ENCODE measurements at regions not wholly inside any gene's neighbourhood (a gene's known extent, or its start where the extent isn't known, plus 50 kb on each side); places are given as distances from the start of the nearest gene placed in this dataset.

DNA sequence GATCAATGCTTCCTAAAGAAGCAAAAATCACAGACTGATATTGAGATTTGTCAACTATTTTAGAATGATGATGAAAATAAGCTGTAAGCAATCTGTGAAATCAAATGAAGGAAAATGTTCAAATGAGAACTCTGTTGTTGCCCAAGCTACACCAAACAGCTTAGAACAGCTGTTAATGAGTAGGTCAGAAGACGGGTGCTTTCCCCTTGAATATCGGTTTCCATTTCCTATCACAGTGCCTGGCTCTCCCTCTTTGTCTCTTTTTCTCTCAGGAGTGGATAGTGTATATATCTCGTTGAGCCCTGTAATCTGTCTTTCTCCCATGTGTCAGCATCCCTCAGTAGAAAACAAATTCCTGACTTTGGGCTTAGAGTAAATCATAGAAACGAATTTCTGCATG, 1592.9 kb upstream of the TENM3 start:
- DNase-seq (ENCODE audit: low read depth): no peak

DNA sequence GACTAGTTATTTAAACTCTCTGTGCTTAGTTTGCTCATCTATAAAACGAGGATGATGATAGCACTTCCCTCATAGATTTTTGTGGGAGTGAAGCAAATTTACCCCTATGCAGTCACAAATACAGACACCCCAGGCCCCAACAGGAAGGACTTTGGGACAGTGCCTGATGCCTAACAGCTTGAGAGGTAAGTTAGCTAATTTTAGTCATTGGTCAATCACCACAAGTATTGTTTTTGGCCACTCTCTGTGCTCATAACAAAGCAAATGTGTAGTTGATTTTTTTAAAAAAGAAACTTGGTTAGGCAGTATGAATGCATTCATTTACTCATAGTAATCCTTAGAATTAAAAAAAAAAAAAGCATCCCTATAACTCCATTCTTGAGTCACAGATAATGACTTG, 1590.7 kb upstream of the TENM3 start:
- DNase-seq (ENCODE audit: low read depth): no peak

DNA sequence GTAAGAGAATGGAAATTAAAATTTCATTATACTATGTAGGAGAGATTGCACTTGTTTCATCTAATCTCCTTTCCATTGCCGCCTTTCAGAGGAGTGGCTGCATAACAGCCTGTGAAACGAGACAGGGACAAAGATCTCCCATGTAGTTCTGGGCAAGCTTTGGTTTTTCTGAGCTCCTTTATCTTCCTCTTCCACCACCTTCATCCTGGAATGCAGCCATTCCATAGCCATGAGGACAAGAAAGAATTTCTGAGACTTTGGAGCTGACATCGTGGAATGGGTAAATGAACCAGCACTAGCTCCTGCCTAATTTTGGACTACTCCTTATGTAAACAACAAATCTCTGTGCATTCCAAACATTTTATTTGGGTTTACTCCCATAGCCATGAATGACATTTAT, 1587.3 kb upstream of the TENM3 start:
- DNase-seq (ENCODE audit: low read depth): no peak

DNA sequence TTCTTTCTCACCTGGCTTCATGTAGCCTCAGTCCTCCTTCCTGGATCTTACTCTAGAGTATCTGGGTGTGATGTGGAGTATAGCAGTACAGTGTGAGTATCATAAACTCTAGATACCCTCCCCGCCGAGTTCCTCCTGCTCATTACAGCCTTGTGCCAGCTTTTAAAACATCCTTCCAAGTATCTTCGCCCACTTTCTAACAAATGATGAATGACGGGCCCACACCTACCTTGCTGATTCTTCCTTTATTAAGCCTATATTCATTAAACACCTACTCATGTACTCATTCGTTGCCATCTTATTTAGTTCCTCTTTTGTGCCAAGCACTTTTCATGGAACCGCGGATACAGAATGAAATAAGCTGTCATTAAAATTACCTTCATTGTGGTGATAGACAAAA, 1585.3 kb upstream of the TENM3 start:
- DNase-seq (ENCODE audit: low read depth): no peak

DNA sequence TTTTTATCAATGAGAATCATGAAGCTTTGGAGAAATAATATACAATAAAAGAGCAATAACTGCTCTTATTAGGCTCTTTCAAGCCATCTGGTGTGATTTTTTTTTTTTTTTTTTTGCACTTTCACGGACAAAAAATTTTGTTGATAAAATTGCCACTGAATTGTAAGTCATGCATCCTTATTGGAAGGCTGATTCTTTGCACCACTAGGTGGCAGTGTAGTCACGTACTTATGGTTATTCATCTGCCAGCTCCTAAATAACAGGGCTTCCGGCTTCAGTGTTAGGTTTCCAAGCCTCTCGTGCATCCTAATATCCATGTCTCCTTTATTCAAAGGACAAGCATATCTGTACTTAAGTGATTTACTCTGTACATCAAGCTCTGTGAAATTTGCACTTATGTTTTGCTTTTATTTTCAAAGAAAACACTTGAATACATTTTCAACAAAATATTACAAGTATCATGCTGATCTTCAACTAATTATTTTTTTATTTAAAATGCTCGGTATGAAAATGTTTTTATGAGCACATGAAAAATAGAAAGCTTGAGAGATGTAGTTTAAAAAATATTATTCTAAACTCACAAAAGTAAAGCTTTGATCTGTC, 1578.3 kb upstream of the TENM3 start:
- DNase-seq (ENCODE audit: low read depth): no peak

DNA sequence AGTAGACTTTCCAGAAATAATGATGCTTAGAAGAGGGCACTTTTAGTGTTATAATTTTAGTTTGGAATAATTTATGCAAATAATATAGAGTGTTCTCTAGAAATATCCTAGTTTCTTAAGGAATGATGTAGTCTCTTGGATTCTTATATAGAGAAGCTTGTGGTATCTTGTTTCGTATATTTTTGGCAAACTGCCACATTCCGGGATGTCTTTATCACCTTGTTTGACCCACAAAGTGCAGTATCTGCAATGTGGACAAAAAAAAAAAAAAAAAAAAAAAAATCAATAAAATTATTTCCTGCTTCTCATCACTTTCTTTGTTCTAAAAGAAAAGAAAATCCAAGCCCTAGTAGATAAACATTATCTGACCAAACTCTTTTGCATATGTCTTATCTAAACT, 1577.7 kb upstream of the TENM3 start:
- no peak for DNase-seq (ENCODE audit: low read depth)

DNA sequence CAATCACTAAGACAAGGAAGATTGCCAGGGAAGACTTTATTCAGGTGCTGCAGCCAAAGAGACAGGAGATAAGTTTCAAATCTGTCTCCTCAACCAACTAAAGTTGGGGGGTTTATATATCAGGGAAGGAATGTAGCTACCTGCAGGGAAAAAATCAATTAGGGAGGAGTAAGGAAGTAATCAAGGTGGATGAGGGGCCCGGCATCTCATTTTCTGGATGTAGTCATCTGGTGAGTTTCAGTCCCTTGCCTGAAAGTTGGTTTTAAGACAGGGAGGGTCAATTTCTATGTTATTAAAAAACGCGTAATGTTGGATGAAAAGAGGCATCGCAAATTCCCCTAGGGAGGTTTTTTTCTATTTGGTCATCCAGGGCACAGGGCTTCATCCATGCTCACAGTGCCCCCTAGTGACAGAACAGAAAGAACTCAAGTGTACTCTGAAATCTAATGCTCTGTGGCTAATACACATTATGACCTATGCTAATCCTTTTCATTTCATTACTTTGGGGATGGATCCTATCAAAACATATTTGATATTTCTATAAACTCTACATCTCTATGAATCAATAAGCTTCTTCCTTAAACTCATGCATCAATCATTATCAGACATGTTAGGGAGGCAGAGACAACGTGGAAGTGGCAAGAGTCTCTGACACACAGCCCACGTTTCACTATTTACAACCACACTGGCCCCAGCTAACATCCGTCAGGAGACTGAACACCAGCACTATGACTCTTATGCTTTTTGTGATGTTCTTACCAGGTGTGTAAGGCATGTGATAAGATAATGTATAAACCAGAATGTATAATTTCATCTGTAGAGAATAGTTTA, 1577.0 kb upstream of the TENM3 start:
- DNase-seq (ENCODE audit: low read depth): no peak

DNA sequence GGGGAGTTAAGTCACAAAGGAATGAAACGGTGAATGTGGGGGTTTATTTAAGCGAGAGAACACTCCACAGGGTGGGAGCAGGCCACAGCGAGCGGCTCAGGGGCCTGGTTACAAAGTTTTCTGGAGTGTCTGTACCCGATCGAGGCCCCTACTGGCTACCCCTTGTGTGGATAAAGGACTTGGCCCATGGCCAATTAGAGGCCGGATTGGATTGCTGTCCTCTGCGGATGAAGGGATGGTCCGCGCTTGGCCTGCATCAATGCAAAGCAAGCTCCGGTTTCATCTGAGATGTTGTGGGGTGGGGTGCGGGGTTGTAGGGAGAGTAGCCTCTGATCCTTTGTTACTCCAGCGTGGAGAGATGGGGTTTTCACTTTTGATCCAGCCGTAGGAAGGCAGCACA, 1574.5 kb upstream of the TENM3 start:
- no peak for DNase-seq (ENCODE audit: low read depth)

DNA sequence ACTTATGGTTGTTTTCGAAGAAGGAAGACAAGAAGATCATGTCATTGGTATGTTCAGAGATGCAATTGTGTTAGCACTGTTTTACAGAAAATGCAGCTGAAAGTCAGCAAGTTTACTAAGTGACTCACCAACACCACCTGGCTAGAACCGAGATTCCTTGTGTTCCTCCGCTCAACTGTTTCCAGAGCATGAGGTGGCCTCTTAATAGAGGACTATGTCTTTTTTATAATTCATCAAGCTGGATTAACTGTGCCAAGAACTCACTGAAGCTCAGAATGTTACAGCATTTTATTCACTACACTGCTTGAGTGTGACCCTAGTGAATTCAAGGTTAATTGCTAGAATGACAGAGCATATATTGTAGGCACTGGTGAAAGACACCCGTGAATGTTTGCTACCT, 1573.5 kb upstream of the TENM3 start:
- DNase-seq (ENCODE audit: low read depth): no peak

DNA sequence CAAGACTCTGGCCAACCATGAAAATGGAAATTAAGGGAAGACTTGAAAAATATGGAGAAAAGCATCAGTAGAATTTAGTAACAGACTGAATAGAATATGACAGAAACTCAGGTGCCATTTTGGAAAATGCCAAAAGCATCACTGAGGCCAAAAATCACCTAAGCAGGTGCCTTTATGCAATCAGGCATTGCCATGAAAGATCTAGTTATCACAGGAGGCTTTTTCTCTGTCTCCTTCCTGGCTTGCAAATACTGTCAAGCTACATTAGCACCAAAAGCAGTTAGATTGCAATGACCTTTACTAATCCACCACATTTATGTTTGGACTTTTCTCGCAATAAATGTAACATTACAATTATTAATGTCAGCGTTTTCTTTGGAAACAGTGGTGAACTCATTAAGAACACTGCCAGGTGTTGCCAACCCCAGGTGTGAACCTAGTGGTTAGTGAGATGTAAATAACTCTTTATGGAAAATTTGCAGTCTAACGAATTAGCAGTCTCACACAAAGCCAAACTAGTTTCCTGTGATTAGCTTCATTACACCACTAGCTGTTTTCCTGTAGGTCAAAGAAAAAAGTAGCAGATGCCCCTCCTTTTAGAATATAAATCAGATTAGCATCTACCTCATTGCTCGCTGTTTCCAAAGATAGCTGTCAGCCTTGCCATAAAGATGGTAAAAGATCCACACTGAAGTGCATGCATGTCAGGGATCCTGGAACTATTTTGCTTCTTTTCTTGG, 1568.4 kb upstream of the TENM3 start:
- no peak for DNase-seq (ENCODE audit: low read depth)

DNA sequence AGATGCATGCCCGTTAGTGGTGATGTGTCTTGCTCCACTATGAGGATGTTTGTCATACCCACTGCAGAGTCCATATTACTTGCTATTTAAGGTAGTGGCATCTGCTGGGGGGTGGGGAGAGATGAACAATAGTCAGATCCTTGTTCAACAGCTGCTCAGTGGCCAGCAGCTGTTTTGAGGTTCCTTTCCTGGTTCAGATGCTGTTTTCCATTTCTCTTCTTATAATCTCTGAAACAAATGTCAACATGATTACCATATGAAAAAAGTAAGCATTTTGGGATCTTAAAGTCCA, 1567.9 kb upstream of the TENM3 start:
- DNase-seq (ENCODE audit: low read depth): no peak

DNA sequence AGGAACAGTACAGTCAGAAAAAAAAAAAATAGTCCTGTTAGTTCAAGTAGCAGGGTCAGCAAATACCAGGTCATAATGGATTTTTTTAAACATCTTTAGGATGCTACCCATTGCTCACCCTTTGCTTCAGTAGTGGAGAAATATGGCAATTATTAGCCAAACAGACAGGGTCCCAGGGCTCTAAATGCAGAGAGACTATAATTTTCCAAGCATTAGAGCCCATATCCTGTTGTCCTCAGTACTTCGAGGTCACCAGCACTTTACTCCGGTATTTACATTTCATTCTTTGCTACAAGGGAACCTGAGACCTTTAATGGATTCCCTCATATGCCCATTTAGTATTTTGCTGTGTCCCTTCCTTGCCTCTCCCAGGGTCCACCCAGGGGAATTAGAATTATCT, 1562.9 kb upstream of the TENM3 start:
- DNase-seq (ENCODE audit: low read depth): no peak

DNA sequence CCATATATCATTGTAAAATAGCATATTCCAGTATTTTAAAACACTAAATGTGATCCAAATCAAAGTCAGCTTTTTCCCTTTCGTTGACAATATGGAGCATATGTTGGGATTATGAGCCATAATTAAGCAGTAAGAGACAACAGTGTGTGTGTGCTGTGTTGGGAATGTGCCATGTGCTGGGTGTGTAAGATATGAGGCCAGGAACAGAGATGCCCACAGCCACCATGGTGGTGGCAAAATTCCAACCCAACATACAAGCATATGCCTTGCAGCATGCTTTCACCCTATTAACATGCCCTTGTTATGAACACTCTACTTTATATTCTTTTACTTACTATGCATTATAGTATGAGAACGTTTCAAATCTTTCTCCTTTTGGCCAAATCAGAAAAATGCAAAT, 1560.4 kb upstream of the TENM3 start:
- no peak for DNase-seq (ENCODE audit: low read depth)

DNA sequence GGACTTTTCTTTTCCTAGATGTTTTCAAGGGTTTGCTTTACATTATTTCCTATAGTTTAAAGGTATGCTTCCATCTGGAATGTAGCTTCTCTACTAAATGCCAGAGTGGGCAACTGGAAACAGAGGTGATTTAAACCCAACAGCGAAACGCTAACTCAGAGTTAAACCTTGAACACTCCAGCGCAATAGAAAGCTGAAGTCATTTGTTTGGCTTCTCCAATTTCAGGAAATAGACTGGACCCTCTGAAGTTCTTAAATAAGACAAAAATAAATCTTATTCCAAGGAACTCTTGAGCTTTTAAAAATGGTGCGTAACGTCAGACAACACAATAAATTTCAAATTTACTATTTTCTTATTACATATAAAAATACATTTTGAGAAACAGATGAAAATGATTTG, 1560.0 kb upstream of the TENM3 start:
- DNase-seq (ENCODE audit: low read depth): no peak

DNA sequence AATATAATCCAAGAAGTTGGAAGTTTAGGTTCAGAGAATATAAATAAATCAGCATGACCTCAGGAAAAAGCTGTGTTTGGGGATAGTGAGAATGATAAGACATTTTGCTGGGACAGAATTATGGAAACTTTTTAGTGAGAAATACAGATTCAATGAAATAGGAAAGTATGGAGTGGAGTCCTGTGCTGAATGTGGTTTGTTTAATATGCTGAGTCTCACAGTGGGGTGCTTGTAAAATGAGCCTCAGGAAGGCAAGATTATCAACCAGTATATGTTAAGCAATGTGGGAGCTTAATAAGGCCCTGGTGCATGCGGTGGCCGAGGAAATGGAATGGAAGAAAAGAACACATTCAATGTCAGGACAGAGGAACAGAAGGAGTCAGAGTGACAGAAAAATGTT, 1554.7 kb upstream of the TENM3 start:
- DNase-seq (ENCODE audit: low read depth): no peak

DNA sequence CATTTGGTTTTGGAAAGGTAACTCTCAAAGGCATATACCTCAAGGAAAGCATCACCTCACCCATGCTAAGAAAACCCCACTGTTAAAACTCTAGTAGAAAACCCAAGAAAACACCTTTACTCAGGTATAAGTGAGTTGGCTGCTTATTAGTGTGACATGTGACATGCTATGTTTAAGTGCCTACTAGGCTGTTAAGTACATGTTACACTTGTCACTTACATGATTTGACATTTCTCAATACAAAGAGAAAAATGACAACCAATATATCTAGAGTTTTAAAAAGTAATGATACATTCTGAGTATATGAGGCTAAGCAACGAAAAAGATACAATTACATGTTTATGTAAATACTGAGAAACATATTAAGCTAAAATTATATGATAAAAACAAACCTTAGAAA, 1548.3 kb upstream of the TENM3 start:
- DNase-seq (ENCODE audit: low read depth): no peak

DNA sequence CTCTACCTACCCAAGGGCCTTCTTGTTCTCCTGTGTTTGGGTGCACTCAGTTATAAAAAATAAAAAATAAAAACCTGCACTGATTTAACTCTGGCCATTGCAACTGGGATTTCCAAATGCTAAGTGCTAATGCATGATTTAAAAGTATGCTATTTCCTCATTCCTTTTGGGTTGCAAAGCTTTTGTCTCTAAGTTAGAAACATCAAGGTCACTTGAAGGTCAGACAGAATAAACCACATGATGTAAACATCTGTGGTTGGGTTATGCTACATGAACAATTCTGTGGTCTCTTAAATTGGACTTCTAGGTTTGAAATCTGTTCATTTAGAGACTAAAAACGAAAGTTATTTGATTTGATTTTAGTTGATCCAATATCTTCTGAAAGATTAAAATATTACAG, 1547.4 kb upstream of the TENM3 start:
- DNase-seq (ENCODE audit: low read depth): no peak

DNA sequence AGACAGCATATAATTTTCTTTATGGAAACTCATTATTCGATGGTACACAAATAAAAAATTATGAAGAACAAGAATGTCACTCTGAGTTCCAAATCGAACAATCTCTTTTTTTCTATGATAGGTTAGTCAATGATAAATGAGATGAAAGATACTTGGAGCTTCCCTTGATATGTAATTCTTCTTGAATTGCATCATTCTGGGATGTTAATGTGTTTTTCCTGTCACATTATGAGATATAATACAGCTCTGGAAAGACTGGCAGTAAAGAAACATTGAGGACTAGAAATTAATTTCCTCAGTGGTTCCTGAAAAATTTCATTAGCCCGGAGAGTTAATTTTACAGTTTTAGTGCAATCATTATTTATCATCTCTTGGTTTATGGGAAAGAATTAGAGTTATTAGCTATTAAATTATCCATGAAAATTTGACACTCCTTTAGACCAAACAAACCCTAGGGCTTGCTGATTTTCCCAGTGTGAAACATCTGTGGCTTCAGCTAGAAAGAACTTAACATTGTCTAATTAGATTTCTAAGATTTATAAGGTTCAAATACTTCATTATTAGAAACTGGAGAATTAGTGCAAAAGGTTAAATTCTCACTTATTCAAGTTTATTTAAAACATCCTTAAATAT, 1546.6 kb upstream of the TENM3 start:
- DNase-seq (ENCODE audit: low read depth): no peak

DNA sequence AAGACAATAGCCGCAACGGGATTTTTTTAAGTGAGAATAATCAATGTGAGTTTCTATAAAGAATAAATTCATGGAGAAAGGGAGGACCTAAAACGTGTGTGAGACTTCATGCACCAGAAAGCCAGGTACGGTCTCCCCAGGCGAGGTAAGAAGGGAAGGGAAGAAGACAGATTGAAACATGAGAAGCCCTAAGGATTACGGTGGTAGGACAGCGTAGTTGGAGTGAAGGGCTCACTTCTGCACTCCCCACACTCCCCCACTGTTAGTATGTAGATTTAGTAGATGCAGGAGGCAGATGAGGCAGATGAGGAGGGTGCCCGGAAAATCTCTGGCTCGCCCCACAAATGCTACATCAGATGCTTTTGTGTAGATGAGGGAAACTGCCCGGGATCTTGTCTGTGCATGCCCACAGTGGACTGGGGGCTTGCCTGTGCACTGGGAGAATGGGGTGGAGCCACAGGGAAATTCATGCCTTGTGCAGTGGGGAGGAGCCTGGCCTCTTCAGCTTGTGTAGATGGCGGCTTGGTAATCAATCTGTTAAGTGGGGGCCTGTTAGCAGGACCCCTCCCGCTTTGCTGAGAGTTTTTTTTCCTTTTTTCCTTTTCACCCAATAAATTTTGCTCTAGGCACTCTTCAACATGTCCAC, 1544.5 kb upstream of the TENM3 start:
- DNase-seq (ENCODE audit: low read depth): no peak

DNA sequence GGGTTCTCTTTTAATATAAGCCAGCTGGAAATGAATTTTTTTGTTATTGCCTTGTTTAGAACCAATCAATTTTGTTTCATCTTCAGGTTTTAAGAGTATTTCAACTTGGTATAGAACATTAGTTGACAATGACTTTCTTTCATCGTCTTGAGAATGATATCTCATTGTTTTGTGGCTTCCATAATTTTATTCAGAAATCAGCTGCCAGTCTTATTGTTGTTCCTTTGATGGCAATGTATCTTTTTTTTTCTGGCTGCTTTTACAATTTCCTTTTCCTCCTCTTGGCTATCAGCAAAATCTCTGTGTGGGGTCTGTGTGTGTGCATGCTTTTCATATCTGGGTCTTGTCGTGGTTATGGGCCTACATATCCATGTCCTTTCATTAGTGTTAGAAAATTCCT, 1536.4 kb upstream of the TENM3 start:
- no peak for DNase-seq (ENCODE audit: low read depth)

DNA sequence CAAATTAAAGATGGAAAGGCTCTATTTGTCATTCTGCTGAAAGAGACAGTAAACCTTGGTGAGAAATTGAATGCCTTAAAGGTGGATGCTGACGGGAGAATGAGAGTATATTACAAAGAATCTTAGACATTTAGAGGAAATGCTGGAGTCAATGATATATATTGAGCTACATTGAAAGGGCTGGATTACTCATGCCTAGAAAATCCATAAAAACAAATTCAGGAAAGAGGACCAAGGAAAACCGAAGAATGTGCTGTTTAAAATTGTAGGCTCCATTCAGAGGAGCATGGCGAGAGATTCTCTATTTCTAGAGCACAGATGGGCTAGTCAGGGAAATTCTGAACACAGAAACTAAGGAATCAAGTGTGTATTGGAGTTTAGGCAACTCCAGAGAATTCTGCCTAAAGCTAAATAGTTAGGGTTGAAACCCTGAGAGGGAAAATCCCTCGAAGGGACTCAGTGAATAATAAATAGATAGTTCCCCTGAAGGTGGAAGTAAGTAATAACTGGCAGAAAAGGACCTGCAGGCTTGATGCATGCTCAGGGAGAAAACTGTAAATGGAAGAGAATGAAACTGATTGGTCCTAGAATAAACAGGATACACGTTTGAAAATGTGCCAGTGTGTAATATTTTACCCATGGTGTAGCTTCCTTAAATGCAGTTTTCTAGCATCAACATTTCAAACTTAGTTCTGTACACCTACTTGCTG, 1532.4 kb upstream of the TENM3 start:
- DNase-seq (ENCODE audit: low read depth): no peak

DNA sequence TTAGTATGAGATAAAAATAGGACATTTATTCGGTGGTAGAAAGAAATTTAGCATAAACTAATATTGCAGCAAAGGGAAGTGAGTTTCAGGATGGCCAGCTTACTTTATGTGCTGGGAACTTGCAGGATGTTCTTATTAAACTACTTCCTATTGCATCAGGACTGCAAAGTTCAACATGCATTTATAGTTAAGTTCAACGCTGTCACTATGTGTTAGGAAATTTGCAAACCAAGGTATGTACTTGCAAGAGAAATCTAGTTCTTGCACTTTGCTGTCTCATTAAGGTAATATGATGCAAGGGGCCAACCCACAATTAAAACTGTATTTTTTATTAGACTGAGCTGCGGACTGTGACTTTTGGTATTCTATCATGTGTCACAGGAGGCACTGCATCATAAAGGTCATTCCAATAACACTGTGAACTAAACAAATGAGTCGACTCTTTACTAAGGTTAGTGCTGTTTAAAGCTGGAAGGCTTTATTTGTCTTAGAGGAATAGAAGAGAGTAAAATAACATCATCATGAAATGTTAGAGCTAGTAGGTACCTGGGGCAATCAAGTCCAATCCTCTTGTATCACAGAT, 1525.7 kb upstream of the TENM3 start:
- no peak for DNase-seq (ENCODE audit: low read depth)
